HepG2 (cell line): ENCODE measurements at regions not wholly inside any gene's neighbourhood (a gene's known extent, or its start where the extent isn't known, plus 50 kb on each side); places are given as distances from the start of the nearest gene placed in this dataset.

ENCODE experiments used
- ATAC-seq: fragments of 200-7000 bp; cut with Tn5 transposase; 3 replicates; pipeline ENCODE4 v1.9.1; 2020; ENCODE audit warnings: mild to moderate bottlenecking, moderate library complexity
- BruUV-seq: library from RNA; stranded (reverse); fragments of 400-500 nt; replicated peaks from 2 replicates; lab custom pipeline; 2021; lab: Mats Ljungman, UMichigan
- CTCF ChIA-PET: fragments of 300-600 bp; formaldehyde crosslinking; extraction: SDS; loops from one replicate; lab custom pipeline; 2021; ENCODE audit warnings: low total read pairs, inconsistent platforms, low intra/inter-chr PET ratio; lab: Yijun Ruan, JAX
- POLR2A ChIA-PET: fragments of 350-600 bp; sonication (Branson Sonifier 250); formaldehyde crosslinking; loops from one replicate; lab custom pipeline; 2020; ENCODE audit warnings: antibody characterized with exemption, inconsistent platforms; lab: Yijun Ruan, JAX
- DNase-seq: peaks from one replicate; pipeline ENCODE4 v3.0.0-alpha.2; 2015; ENCODE audit warnings: low spot score
- FAIRE-seq: peaks from 3 replicates; lab custom pipeline; 2011; peaks lifted over from hg19 to GRCh38; lab: Jason Lieb, UNC
- H2AFZ ChIP-seq: one replicate; pipeline ENCODE4 v1.6.1; 2011; ENCODE audit warnings: low read length, inconsistent platforms
- H3K27ac ChIP-seq: fragments of 300-600 bp; 3 replicates; pipeline ENCODE4 v1.8.0; 2011; ENCODE audit warnings: mixed run types, mild to moderate bottlenecking, mixed read lengths, low read length, inconsistent platforms; ENCODE audit not compliant: insufficient read depth; ENCODE audit errors: extremely low read length
- H3K27me3 ChIP-seq, 2 experiments: fragments of 200-600 bp in 1 of 2; 2 replicates in 1 of 2; 3 replicates in 1 of 2; pipeline versions ENCODE4 v1.6.0 to v1.8.0; 2011; ENCODE audit warnings: low read length in 2 of 2, mild to moderate bottlenecking in 2 of 2, moderate library complexity in 2 of 2, inconsistent platforms in 1 of 2; ENCODE audit not compliant: insufficient read depth in 2 of 2, control insufficient read depth in 1 of 2
- H3K36me3 ChIP-seq, 2 experiments: fragments of 200-600 bp in 1 of 2; replicated peaks in 1 of 2; 2 replicates in 1 of 2; 3 replicates in 1 of 2; pipeline versions ENCODE4 v1.5.1 to v1.8.0; 2011; ENCODE audit warnings: low read length in 2 of 2, inconsistent platforms in 1 of 2; ENCODE audit not compliant: insufficient read depth in 2 of 2, control insufficient read depth in 1 of 2
- H3K4me1 ChIP-seq: 2 replicates; pipeline ENCODE4 v1.5.1; 2012; ENCODE audit warnings: low read length, inconsistent platforms; ENCODE audit not compliant: insufficient read depth
- H3K4me2 ChIP-seq: 2 replicates; pipeline ENCODE4 v1.6.0; 2011; ENCODE audit warnings: low read depth, low read length, inconsistent platforms
- H3K4me3 ChIP-seq, 3 experiments: fragments of 200-600 bp in 1 of 3; sonication (generic), shearing (Covaris generic) in 1 of 3; replicated peaks in 1 of 3; 2 replicates each; pipeline ENCODE4 v1.5.1; 2011 to 2016; ENCODE audit warnings: low read length in 3 of 3, inconsistent platforms in 2 of 3, low read depth in 2 of 3, mild to moderate bottlenecking in 2 of 3, control low read depth in 1 of 3, mixed read lengths in 1 of 3; ENCODE audit not compliant: insufficient read depth in 1 of 3
- H3K79me2 ChIP-seq: one replicate; pipeline ENCODE4 v1.6.1; 2011; ENCODE audit warnings: low read length, inconsistent platforms; ENCODE audit not compliant: insufficient read depth
- H3K9ac ChIP-seq: 2 replicates; pipeline ENCODE4 v1.6.0; 2011; ENCODE audit warnings: mild to moderate bottlenecking, low read depth, low read length, inconsistent platforms; ENCODE audit not compliant: insufficient read depth
- H3K9me3 ChIP-seq: 2 replicates; pipeline ENCODE4 v1.5.1; 2012; ENCODE audit warnings: mild to moderate bottlenecking, low read length
- H4K20me1 ChIP-seq: 2 replicates; pipeline ENCODE4 v1.6.0; 2011; ENCODE audit warnings: inconsistent platforms, mild to moderate bottlenecking, low read length, moderate library complexity; ENCODE audit not compliant: insufficient read depth
- AHDC1 ChIP-seq: sonication (generic); formaldehyde crosslinking; IDR thresholded peaks from 2 replicates; pipeline ENCODE4 v1.5.1; 2020; ENCODE audit warnings: mild to moderate bottlenecking, missing genetic modification reagents, borderline replicate concordance
- CCDC6 ChIP-seq: sonication (generic); formaldehyde crosslinking; IDR thresholded peaks from 2 replicates; pipeline ENCODE4 v1.8.1; 2022; ENCODE audit warnings: mild to moderate bottlenecking, missing genetic modification reagents, moderate library complexity
- FIP1L1 ChIP-seq: fragments of 200-400 bp; formaldehyde crosslinking; IDR thresholded peaks from 2 replicates; pipeline ENCODE4 v1.6.1; 2018; ENCODE audit warnings: low read depth, mild to moderate bottlenecking, low read length, moderate library complexity, borderline replicate concordance; ENCODE audit not compliant: insufficient read depth
- FOXO4 ChIP-seq: sonication (generic); formaldehyde crosslinking; conservative IDR thresholded peaks from 2 replicates; pipeline ENCODE4 v1.8.1; 2023; ENCODE audit warnings: missing genetic modification reagents
- HMGA1 ChIP-seq: sonication (generic); formaldehyde crosslinking; conservative IDR thresholded peaks from 2 replicates; pipeline ENCODE4 v1.4.0; 2020; ENCODE audit warnings: missing genetic modification reagents
- HMGXB3 ChIP-seq: sonication (generic); formaldehyde crosslinking; IDR thresholded peaks from 2 replicates; pipeline ENCODE4 v1.4.0; 2020; ENCODE audit warnings: missing genetic modification reagents, borderline replicate concordance
- HOXA5 ChIP-seq: sonication (generic); formaldehyde crosslinking; IDR thresholded peaks from 2 replicates; pipeline ENCODE4 v1.4.0; 2020; ENCODE audit warnings: missing genetic modification reagents
- MED8 ChIP-seq: sonication (generic); formaldehyde crosslinking; IDR thresholded peaks from 2 replicates; pipeline ENCODE4 v1.8.1; 2023; ENCODE audit warnings: mild to moderate bottlenecking, missing genetic modification reagents; ENCODE audit not compliant: insufficient replicate concordance
- MTF2 ChIP-seq: sonication (generic); formaldehyde crosslinking; IDR thresholded peaks from 2 replicates; pipeline ENCODE4 v1.5.0; 2020; ENCODE audit warnings: missing genetic modification reagents, borderline replicate concordance
- MXD4 ChIP-seq: IDR thresholded peaks from 2 replicates; pipeline ENCODE4 v1.6.1; 2016; ENCODE audit warnings: mild to moderate bottlenecking, missing biosample characterization, missing genetic modification reagents
- ZNF468 ChIP-seq: sonication (generic); formaldehyde crosslinking; IDR thresholded peaks from 2 replicates; pipeline ENCODE4 v1.8.0; 2022; ENCODE audit warnings: mild to moderate bottlenecking, moderate library complexity, missing genetic modification reagents
- ZUFSP ChIP-seq: sonication (generic); formaldehyde crosslinking; IDR thresholded peaks from 2 replicates; pipeline ENCODE4 v1.9.0; 2021; ENCODE audit warnings: missing genetic modification reagents, mild to moderate bottlenecking, borderline replicate concordance
- WGBS: methylation state at CpG from one replicate; pipeline ENCODE4 v1.1.6; 2017; ENCODE audit warnings: low lambda C conversion rate; 5-methylcytosine and 5-hydroxymethylcytosine counted together
- in situ Hi-C: cut with HindIII; loops from 2 replicates; pipeline ENCODE4 v1.10.0; 2017; ENCODE audit warnings: low pct_unique_long_range_greater_than_20kb; ENCODE audit not compliant: extremely low pct_ligation_motif_present
- intact Hi-C: fragments of 100-400 bp; cut with micrococcal nuclease; formaldehyde crosslinking; loops from one replicate; pipeline ENCODE4 v1.10.0; 2022; ENCODE audit not compliant: unreplicated experiment

- ATAC-seq = no peak
- H2AFZ ChIP-seq = no peak overlapping the region
- ChIA-PET CTCF (no interaction called here), POLR2A (no interaction called here)
- no peak for DNase-seq
- no peak overlapping the region for H3K27ac ChIP-seq
- no peaks in the 10 kb centered on the region for H3K27me3 ChIP-seq
- no peaks in the 10 kb centered on the region for H3K36me3 ChIP-seq
- FAIRE-seq = no peak
- H3K4me3 ChIP-seq = no peak overlapping the region
- 32% methylated on average over 3 of the region's 3 CpGs for WGBS
- intact Hi-C loops (no loop called here), in situ Hi-C loops (no loop called here)
- H3K9ac ChIP-seq = no peak overlapping the region
- BruUV-seq = no TSS peak
- no peaks in the 10 kb centered on the region for H3K9me3 ChIP-seq
- no peak overlapping the region for H3K4me2 ChIP-seq
- H3K79me2 ChIP-seq = no peaks in the 10 kb centered on the region
- H3K4me1 ChIP-seq = peaks cover 8% of the 10 kb centered on the region
- no peaks in the 10 kb centered on the region for H4K20me1 ChIP-seq
- TF ChIP-seq ZNF468 (CRISPR knock-in tag) (no peak), AHDC1 (CRISPR knock-in tag) (no peak), FIP1L1 (no peak), MXD4 (CRISPR knock-in tag) (no peak), ZUFSP (CRISPR knock-in tag) (no peak), FOXO4 (no peak), HMGXB3 (CRISPR knock-in tag) (no peak), CCDC6 (CRISPR knock-in tag) (no peak), HMGA1 (CRISPR knock-in tag) (no peak), MED8 (no peak), HOXA5 (CRISPR knock-in tag) (no peak), MTF2 (CRISPR knock-in tag) (no peak)
Measured at GRCh38 chr1:197842646-197843045, 59.8 kb upstream of the C1orf53 start.
